OCI-M2 (cell line): ENCODE measurements at regions not wholly inside any gene's neighbourhood (a gene's known extent, or its start where the extent isn't known, plus 50 kb on each side); places are given as distances from the start of the nearest gene placed in this dataset.

Experiments
- DNase-seq: peaks from one replicate; lab custom pipeline; 2025; ENCODE audit not compliant: unreplicated experiment; lab: John Stamatoyannopoulos, UW

DNA sequence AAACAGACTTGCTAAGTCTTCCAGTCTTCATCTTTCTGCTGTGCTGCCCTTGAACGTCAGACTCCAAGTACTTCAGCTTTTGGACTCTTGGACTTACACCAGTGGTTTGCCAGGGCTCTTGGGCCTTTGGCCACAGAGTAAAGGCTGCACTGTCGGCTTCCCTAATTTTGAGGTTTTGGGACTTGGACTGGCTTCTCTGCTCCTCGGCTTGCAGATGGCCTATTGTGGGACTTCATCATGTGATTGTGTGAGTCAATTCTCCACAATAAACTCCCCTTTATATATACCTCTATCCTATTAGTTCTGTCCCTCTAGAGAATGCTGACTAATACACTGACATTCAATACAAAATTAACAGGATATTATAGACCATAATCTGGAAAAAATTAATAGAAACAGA, 628.1 kb downstream of the PLPP3 start:
- no peak for DNase-seq

DNA sequence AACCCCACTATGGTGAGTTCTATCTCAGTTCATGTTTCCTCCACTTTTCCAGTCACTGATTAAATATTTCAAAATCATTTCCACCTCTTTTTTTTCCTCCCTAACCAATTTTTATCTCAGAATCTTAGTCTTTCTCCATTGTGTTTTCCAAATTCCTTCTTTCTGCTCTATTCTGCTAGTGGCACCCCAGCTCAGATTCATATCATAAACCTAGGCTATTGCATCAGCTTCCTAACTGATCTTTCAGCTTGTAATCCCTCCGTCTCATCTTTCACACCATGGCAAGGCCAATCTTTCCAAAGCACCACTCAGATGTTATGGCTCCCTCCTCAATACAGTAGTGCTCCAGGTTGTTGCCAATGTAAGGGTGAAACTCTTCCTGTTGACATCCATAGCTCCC, 631.9 kb downstream of the PLPP3 start:
- no peak for DNase-seq

DNA sequence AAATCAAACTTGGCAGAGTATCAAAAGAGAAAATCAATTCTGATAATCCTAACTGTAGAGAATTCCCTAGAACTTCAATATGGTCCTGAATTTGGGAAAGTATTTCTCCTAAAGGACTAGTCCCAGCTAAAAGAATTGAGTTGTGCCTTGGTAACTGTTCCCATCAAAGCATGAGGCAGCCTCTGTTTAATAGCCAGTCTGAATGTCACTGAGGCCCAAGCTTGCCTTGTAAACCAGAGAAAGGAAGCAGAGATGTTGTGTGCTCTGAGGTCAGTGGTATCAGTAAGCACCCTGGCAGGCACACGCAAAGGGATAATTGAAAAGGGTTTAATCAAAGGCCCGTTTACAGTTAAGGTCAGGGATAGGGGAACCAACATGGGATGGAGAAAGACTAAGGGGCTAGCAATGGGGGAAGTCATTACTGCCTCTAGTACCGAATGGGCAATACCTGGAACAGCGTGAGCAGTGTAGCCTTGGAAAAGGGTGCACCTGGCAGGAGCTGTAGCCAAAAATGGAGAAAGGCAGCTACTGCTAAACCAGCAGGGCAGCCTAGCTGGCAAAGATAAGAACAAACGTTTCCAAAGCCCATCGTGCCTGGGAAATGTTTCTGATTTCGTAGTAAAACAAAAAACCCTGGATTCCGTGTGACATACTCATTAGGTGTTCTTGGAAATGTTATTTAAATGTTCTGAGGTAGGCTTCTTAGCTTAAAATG, 635.5 kb downstream of the PLPP3 start:
- DNase-seq = no peak

DNA sequence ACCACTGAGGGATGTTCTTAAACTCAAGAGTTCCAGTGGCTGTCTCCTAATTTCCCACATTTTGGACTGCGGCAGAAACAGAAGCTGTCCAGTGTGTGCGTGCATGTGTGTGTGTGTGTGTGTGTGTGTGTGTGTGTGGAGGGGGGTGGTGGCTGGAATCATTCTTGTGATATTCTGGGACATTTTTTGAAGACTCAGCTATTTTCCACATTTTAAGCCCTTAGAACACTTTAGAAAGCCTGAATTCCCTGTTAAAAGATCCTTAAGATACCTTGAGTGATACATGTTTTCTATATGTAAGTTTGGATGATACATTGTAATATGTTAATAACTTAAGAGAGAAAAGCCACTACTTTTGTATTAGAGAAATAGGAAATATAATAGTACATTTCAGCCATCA, 636.4 kb downstream of the PLPP3 start:
- DNase-seq = no peak

DNA sequence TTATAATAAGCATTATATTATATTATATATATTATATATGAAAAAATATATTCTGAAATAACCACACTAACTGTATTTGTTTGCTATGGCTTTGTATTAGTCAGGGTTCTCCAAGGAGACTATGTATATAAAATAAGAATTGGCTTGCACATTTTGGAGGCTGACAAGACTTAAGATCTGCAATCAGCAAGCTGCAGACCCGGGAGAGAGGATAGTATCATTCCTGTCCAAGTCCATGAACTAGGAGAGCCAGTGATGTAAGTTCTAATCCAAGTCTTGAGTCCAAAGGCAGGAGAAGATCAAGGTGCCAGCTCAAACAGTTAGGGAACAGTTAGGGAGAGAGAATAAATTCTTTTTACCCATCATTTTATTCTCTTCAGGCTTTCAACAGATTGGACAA, 639.5 kb downstream of the PLPP3 start:
- DNase-seq = no peak

DNA sequence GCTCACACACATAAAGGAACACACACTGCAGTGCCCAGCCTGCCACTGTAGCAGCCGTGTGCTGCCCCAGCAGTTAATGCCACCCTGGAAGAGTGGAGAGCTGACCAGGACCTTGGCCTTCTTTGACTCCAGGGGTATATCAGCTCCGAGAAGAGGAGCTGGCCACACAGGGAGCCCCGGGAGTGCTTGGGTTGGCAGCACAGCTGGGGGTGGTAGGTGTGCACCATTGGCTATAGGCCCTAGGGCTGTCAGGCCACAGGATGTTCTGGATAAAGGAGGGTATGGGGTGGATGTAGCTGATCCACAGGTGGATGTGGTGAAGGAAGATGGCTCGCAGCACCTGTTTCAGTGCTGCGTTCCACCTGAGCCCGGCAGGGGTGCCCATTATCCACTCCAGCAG, 640.5 kb downstream of the PLPP3 start:
- DNase-seq = no peak

DNA sequence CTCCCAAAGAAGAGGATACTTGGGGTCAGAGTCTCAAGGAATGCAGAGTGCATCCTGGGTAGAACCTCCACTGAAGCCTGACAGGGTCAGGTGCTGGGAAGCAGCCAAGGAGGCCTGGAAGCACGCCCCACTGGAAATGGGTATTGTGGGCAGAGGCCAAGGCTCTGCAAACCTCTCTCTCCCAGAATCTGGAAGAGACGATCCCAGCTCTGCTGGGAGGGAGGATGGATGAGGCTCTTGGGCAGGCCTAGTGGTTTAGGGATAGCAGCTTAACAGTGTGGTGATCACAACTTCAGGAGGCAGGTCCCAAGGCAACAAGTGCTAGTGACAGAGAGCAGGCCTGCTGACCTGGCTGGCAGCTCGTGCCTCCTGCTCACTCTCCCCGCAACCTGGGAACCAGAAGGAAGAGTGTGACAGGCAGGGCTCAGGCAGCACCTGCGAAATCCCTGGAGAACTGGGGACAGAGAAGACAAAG, 641.0 kb downstream of the PLPP3 start:
- no peak for DNase-seq

DNA sequence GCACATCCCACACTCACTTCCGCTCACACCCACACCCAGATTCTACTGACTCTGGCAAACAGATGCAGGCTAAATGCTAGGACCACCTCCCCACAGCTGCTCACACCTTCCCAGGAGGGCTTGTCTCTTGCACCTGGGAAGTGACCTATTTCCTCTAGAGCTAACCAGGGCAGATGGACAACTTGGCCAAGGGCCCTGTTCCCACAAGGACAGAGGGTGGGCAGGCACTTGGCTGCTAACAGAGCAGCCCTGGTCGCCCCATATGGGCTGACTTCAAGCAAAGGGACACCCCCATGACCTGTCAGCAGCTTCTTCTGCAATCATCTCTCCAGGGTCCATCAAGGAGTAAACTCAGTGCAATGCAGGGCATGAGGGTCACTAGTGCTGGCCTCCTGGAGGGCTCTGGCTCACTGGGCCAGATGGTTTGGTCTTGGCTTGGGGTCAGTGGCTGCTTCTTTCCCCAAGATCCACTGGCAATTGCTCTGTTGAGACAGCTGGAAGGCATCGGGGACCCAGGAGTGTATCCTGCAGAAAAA, 641.5 kb downstream of the PLPP3 start:
- no peak for DNase-seq

DNA sequence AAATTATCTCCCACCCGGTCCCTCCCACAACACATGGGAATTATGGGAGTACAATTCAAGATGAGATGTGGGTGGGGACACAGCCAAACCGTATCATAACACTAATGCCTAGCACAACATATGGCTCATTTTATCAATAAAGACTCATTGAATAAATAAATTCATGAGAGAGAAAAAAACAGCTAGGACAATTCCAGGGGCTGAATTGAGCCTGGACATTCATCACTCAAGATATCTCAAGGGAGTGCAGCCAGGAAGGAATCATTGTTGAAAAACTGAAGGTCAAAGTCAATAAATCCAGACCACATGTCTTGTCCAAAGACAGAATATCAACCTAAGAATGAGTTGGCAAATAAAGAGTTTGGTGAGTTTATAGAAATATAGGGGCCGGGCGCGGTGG, 644.1 kb downstream of the PLPP3 start:
- no peak for DNase-seq

DNA sequence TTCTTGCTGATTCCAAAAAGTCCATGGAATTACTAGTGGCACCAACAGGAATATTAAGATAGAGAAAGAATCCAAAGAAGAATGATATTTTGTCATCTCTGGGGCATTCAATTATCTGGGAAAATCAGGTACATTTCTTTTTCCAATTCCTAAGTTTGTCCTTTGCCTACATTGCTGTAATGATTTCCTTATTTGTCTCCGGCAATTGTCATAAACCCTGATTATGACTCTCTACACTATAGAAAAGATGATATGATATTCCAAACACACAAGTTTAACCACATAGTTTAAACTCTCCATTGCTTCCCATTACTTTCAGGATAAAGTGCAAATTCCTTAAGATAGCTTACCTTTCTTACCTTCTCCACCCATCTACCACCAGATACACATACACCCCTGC, 647.0 kb downstream of the PLPP3 start:
- no peak for DNase-seq

DNA sequence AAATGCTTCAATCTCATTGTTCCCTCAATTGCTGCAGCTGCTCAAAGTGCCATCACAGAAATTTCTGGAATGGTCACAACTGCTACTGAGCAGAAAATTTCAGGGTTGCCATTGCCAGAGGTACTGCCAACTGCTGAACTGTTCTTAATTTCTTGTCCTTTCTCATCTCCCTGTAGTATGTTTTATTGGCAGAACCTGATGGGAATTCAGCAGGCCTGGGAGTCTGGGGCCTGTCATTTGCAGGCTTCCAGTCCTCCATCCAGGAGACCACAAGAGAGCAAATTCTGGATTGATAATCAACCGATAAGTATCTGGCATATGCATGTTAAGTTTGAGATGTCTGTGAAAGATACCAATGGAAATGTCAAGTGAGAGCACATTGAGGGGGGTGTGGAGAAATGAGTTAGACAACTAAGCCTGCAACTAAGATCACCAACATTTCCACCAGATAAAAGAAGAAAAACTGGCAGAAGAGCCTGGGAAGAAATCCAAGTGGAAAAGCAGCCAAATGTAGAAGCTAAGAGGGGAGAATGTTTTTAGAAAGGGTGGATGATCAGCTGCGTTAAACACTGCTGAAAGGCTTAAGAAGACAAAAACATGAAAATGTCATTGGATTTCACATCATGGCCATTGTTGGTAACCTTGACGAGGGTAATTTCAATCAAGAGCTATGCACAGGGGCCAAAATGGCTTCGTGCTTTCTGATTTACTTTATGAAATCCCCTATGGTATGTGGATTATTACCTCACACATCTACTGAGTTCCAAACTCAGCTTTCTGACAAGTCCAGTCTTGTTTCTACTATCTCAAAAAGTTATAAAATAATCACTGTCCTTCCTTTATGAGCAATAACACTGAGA, 648.1 kb downstream of the PLPP3 start:
- no peak for DNase-seq

DNA sequence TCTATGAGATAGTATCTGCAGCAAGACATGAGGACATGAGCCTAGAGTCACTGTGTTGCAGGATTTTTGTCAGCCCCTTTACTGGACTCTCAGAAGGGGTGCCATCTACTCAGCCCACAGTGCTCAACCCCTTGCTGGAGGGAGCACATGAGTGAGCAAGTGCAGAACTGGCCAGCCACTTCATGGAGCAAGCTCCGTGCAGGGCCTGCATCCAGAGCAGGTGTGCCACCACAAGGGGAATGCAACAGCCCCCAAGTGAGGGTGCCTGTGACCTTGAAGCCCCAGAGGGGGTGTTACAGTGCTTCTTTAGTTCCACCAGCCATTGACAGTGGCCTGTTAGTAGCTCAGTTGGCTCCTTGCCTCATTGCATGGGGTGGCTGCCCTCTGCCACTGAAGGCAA, 649.7 kb downstream of the PLPP3 start:
- no peak for DNase-seq

DNA sequence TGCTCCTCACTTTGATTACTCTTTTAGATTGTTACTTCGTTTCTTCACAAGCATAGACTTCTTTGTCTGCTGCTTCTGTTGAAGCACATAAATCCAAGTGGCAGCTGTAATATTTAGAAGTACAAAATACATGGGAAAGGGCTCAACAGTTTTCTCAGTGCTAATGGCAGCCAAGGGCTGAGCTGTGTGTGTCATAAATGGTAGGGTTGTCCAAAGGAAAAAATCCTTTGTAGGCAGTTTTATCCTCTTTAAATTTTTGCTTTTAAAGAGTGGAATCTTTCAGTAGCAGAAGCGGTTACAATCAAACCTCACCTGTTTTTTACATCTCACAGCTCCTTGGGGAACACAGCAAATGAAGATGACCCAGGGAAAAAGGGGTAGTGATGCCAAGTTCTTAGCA, 650.8 kb downstream of the PLPP3 start:
- DNase-seq = no peak

DNA sequence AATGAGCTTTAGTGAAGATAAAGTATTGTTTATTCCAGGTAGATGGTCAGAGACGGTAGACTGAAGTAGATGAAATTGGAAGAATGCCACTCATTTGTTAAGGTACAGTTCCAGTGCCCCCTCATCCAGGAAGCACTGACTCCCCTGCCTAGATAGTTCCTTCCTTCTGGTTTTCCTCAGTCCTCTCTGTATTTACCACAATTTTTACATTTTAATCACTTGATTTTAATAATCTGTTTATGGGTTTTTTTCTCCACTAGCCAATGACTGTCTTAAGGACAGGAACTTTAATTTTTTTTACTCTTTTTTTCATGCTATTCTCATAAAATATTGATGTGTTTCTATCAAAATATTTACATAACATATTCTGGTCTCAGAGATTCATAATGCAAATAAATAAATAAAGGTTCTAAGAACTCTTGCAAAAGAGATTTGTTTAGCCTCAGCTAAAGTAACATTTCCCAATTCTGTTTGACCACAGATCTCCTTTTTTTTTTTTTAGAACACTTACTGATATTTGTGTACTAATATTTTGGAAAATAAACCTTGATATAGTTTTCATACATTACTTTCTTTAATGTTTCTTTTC, 651.6 kb downstream of the PLPP3 start:
- DNase-seq = no peak

DNA sequence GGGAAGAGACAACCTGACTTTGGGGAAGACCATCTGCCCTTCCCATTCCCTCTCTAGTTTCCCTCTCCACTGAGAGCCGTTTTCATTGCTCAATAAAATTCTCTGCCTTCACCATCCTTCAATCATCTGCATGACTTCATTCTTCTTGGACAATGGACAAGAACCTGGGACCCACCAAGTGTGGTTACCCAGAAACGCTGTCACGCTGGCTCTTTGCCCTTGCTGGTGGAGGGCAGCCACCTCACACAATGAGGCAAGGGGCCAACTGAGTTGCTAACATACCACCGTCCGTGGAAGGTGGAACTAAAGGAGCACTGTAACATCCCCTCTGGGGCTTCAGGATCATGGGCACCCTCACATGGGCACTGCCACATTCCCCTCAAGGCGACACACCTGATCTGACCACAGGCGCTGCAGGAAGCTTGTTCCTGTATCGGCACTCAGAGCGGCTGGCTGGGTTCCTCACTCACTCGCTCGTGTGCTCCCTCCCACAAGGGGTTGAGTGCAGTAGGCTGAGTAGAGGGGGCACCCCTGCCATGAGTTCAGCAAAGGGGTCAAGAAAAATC, 652.4 kb downstream of the PLPP3 start:
- no peak for DNase-seq

DNA sequence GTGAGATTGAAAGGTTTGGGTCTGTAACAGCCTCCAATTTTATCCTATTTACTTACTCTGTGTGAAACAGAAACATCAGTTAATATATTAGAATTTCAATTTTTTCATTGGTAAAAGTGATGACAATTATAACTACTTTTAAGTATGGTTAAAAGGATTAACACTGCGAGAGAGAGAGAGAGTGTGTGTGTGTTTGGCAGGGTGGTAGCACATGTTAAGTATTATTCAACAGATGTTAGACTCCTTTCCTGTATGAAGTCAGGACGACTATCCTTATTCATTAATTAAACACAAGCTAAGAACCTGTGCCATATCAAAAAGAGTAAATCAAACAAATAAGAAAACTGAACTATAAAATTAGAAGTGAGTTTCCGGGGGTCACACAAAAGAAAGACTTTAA, 662.5 kb downstream of the PLPP3 start:
- DNase-seq = no peak

DNA sequence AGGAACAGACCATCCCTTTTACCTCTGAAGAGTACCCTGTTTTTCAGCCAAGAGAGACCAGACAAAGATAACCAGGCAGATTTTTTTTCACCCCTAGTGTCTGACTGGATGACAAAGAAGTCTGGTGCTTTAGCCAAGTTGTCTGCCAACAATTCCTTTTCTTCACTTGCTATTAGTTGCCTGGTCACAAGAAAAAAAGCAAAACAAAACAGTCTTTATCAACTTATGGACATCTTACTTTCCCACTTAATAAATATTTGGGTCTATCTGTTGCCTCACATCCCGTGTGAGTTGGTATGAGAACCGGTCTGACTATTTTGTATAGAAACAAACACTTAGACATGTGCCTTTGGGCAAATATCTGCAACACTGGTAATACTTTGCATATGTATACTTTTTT, 662.9 kb downstream of the PLPP3 start:
- DNase-seq = no peak

DNA sequence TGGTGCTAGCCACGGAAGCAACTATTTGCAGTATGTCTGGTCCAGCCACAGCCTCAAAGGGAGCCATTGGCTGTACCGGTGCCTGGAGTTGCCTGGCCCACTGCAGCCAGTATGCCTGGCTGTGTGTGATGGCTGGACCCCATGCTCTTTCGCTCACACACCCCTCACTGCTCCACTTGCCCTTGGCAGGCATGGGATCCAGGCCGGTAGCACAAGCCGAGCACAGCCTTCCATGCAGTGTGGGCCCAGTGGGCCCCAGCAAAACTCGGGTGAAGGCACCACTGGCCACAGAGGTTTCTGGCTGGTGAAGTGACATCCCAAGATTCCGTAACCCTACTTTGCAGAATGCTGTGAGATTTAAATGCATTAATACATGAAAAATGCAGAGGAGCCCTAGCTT, 665.8 kb downstream of the PLPP3 start:
- no peak for DNase-seq

DNA sequence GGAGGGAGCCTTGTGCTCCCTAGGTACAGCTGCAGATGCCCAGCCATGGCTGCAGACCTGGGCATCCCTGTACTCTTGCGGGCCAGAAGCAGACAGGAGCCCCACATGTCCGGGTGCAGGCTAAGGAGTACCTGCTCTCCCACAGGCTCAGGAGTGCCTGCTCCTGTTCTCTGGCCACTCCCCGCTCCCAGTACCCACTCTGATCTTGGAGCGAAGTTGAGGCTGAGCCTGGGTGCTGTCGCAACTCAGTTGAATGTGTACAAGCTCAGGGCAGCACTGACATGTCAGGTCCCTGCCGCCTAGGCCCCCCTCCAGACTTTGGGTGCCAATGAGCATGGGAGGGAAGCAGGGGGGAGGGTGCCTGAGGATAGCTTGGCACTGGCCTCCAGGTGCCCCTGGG, 666.9 kb downstream of the PLPP3 start:
- no peak for DNase-seq

DNA sequence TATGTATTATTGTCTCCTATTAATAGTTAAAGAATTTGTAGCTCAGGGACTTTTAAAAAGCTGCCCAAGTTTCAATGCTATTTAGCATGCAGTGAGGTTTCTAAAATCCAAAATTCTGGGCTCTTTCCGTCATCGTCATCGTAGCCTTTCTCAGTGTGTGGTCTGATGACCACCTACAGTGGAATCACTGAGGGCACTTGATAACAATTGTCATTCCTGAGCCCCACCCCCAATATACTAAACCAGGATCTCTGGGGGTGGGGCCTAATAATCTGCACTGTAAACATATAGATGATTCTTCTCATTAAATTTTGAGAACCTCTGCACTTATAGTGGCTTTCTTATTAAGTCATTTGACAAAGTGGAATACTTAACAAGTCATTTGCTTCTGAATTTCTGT, 674.8 kb downstream of the PLPP3 start:
- DNase-seq = no peak

DNA sequence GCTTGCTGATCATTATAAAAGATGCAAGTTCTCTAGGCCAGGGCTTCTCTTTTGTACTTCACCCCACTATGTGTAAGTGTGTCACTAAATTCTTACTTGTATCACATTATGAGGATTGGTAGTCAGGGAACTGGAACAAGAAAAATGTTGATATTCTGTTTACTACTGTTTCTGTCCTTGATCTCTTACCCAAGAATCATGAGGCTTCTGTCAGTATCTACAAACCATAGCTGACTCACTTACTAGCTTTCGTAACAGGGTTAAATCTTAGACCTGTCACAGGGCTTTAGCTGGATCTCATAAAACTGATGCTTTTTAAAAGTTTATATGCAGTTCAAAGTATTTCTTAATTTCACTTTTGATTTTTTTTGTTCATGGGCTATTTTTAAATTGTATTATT, 681.2 kb downstream of the PLPP3 start:
- no peak for DNase-seq

DNA sequence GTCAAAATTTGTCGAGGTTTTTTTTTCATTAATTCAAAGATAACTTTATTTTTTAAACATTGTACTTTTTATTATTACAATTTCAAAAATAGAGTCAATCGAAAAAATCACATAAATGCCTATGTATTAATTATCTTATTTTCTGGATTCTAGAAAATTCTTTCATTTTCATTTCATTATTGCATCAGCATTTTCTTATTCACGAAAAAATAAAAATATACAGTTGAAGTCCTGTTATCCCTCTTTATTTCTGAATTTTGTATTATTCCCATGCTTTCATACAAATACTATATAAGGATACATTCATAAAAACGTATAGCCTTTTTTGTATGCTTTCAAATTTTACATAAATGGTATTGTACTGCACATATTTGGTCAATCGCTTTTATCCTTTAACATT, 681.0 kb upstream of the USP24 start:
- DNase-seq = no peak
